NCI-H187 treated with DMSO at 0.1 percent for 48 hours (cell line): ENCODE measurements at regions not wholly inside any gene's neighbourhood (a gene's known extent, or its start where the extent isn't known, plus 50 kb on each side); places are given as distances from the start of the nearest gene placed in this dataset.
"Not testable (repeated sequence)": the region's sequence is repeated elsewhere in the genome, so short reads cannot be mapped to it uniquely, and the experiment has no call there.

ENCODE experiments used
- DNase-seq: peaks from one replicate; lab custom pipeline; 2025; lab: John Stamatoyannopoulos, UW

GRCh38 chr10:57168611-57169240 lies 807.7 kb upstream of the ZWINT start:
- DNase-seq, result no peak

GRCh38 chr10:57165671-57166070 lies 804.6 kb upstream of the ZWINT start:
- no peak for DNase-seq

DNA sequence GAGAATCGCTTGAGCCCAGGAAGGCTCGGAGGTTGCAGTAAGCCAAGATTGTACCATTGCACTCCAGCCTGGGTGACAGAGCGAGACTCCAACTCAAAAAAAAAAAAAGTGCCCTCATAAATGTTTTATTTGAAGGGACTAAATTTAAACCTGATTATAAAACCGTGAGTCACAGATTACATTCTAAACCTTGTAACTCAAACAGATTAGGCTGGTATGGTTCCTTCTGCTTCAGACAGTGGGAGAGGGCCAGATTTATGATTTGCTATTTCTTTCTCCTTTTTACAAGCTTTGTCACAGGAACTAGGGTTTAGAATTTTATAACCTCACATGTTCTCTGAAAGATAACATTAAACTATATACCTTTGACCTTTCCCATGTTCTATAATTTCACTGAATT lies 801.2 kb upstream of the ZWINT start:
- no peak for DNase-seq

DNA sequence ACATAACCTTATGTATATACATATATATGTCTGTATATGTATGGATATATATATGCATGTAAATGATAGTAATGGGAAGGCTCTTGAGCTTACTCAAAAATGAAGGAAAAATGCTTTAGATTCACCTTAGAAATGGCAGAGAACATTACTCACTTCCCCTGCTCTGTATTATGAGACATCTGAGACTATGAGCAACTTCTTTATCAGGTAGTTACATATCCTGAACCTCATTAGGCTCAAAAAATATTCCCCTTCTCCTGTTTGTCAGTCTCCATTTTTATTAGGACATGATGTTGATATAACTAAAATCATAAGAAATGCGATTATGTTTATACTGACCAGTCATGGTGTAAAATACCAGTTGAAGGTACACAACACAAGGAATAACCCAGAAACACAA lies 800.1 kb upstream of the ZWINT start:
- DNase-seq, result no peak

DNA sequence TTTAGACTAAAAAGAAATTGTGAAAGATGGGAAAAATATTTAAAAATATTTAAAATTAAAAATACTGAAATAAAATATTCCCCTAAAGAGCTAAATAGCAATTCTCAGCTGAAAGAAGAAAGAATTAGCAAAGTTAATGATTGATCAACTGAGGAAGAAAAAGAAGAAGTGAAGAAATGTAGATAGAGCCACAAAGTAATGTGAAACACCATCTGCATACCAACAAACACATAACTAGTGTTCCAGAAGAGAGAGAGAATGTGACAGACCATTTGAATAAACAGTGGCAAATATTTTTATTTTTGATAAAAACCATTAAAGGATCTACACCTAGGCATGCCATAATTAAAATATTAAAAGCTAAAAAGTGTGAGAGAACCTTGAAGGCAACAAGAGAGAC lies 784.5 kb upstream of the ZWINT start:
- no peak for DNase-seq

GRCh38 chr10:57142925-57143576 lies 782.0 kb upstream of the ZWINT start:
- DNase-seq, result no peak

DNA sequence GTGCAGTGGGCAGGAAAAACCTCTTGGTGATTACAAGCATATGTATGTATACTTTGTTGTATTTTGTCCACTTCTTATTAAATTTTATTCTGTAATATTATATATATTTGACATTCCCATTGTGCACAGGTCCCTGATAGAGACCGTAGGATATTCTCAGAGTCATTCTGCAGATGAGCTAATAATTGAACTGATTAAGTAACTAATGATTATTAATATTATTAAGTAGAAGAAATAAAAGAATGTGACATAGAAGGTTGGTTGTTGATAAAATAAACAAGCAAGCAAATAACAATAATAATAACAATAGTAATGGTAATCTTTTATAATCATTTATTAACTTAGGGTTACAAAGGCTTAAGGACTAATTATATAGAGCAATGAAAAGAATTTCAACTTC lies 780.6 kb upstream of the ZWINT start:
- DNase-seq, result no peak

- no peak for DNase-seq
Observed at GRCh38 chr10:57119684-57120083, 758.6 kb upstream of the ZWINT start.

- DNase-seq, result no peak
Observed at GRCh38 chr10:57113545-57113944, 752.5 kb upstream of the ZWINT start.

- no peak for DNase-seq
Observed at GRCh38 chr10:57102236-57102635, 741.2 kb upstream of the ZWINT start.

- no peak for DNase-seq
Observed at GRCh38 chr10:57098146-57098545, 737.1 kb upstream of the ZWINT start.

- no peak for DNase-seq
Observed at GRCh38 chr10:57096044-57096443, 735.0 kb upstream of the ZWINT start.

DNA sequence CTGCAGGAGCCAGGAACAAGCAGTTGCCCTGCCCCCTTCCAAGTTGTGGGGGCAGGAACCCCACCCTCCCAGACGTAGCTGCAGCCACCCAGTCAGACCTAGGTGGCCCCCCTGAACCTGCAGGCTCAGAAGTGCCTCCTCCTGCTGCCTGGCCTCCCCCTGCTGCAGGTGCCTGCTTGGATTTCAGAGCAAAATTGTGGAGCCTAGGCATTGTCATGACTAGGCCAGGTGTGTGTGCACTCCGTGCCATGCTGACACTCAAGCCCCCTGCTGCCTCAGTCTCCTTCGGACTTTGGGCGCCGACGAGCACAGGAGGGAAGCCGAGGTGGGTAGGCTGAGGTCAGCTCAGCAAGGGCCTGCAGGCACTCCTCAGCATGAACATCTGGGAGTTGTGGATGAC lies 733.9 kb upstream of the ZWINT start:
- no peak for DNase-seq

DNA sequence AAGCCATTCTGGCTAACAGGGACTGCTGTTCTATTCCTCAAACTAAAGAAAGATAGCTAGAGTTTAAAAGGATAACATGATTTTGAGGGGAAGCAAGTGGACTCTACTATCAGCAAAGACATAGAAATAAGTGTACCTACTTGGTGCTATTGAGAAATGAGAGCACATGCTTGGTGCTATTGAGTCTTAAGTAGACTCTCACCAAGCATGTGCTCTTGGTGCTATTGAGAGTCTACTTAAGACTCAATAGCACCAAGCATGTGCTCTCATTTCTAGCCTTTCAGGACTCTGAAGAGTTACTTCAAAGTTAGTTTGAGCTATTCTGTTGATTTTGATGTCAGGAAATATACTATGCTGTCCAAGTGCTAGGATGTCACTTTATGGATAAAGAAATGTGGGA lies 733.0 kb upstream of the ZWINT start:
- DNase-seq, result no peak

DNA sequence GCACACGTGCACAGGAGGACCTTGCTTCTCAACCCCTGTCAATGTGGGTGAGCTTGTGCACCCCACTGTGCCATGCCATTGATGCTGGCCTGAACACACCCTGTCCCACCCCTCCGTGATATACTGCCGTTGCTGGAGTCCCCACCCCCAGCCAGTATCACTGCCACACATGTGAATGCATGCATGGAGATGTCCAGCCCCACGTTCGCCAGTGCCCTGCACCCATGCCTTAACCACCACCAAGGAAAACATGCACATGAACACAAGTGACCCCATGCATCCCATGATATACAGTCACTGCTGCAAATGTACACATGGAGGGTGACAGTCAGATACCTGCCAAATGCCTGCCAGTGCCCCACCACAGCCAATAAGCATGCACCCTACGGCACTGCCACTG lies 692.5 kb upstream of the ZWINT start:
- DNase-seq, result no peak

GRCh38 chr10:57049096-57049495 lies 688.0 kb upstream of the ZWINT start:
- DNase-seq, result no peak

GRCh38 chr10:57038531-57038930 lies 677.5 kb upstream of the ZWINT start:
- DNase-seq, result no peak

DNA sequence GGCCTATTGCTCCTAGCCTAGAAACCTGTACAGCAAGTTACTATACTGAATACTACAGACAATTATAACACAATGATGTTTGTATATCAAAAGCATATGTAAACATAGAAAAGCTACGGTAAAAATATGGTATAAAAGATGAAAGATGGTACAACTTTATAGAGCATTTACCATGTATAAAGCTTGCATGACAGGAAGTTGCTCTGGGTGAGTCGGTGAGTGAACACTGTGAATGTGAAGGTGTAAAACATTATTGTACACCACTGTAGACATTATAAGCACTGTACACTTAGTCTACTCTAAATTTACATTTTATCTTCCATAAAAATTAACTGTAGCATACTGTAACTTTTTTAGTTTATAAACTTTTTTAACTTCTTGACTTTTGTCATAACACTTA lies 674.3 kb upstream of the ZWINT start:
- no peak for DNase-seq

DNA sequence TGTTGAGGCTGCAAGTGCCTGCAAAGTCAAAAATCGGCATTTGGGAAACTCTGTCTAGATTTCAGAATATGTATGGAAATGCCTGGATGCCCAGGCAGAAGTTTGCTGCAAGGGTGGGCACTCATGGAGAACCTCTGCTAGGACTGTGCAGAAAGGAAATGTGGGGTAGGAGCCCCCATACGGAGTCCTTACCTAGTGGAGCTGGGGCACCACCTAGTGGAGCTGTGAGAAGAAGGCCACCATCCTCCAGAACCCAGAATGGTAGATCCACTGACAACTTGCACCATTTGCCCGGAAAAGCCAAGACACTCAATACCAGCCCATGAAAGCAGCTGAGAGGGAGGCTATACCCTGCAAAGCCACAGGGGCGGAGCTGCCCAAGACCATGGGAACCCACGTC lies 671.2 kb upstream of the ZWINT start:
- DNase-seq, result not testable (repeated sequence)

DNA sequence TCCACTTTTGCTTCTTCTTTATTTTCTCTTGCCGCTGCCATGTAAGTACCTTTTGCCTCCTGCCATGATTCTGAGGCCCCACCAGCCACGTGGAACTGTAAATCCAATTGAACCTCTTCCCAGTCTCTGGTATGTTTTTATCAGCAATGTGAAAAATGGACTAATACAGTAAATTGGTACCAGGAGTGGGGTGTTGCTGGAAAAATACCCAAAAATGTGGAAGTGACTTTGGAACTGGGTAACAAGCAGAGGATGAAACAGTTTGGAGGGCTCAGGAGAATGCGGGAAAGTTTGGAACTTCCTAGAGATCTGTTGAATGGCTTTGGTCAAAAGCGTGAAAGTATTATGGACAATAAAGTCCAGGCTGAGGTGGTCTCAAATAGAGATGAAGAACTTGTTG lies 670.3 kb upstream of the ZWINT start:
- no peak for DNase-seq

GRCh38 chr10:57026307-57026706 lies 665.2 kb upstream of the ZWINT start:
- no peak for DNase-seq

DNA sequence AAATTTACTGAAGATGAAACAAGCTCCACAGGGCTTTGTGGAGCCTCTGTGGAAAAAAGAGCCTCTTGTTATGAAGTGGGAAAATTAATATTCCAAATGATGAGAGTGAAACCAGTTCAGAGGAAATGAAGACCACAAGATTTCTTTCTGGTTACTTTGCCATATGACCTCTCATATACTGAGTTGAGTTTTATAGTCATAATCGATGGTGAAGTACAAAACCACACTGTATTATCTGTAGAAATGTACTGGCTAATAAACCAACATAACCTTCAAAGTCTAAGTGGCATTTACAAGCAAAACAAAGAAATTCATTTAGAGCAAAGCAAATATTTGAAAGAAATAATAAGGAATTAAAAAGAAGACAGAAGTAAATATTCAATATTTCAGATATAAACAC lies 662.6 kb upstream of the ZWINT start:
- no peak for DNase-seq

DNA sequence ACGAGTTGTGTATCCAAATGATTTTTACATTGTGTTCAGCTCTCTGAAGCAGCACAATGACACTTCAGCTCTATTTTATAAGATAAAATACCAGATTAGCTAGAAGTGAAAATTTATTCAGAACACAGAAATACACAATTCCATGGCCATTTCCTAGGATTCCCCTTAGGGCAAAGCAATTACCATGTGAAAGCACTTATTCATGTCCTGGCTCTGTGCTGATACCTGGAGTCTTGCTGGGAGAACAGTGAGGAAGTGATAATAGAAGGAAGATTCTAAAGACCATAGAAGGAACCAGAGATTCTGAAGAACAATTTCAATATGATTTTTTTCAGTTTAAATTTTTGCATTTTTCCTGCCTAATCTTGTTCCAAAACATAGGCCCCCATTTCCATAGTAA lies 657.4 kb upstream of the ZWINT start:
- DNase-seq, result no peak

GRCh38 chr10:57017356-57018037 lies 656.4 kb upstream of the ZWINT start:
- no peak for DNase-seq
